ENCODE measurements at regions not wholly inside any gene's neighbourhood (a gene's known extent, or its start where the extent isn't known, plus 50 kb on each side); places are given as distances from the start of the nearest gene placed in this dataset.

DNA sequence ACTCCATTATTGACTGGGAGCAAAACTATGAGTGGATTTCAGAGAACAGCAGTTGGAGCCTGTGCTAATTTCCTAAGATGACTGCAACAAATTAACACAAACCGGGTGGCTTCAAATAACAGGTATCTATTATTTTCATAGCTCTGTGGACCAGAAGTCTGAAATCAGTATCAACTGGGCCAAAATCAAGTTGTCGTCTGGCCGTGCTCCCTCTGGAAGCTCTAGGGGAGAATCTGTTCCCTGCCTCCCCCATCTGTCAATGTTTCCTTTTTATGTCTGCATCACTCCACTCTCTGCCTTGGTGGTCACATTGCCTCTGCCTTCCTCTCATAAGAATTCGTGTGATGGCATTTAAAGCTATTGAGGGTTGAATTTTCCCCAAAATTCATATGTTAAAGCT lies 269.8 kb downstream of the TMX3 start:
- H3K4me1 ChIP-seq (ENCODE audit: control extremely low read depth in 1 of 4, control insufficient read depth in 4 of 4, insufficient read depth in 4 of 4, low read length in 3 of 4) = no peaks in the 10 kb centered on the region
- POLR2A ChIA-PET = no interaction called here
- CTCF ChIA-PET = no interaction called here
- no peaks in the 10 kb centered on the region for H3K36me3 ChIP-seq (ENCODE audit: control insufficient read depth in 4 of 4, insufficient read depth in 4 of 4, low read length in 3 of 4)
- no peaks in the 10 kb centered on the region for H3K27me3 ChIP-seq (replicated peaks in 2 of 5; ENCODE audit: control insufficient read depth in 4 of 5, insufficient read depth in 5 of 5, low read length in 4 of 5)
- H3K4me3 ChIP-seq (ENCODE audit: control insufficient read depth in 1 of 7, extremely low read depth in 1 of 7, insufficient read depth in 4 of 7, low read depth in 2 of 7, low read length in 6 of 7) = no peak overlapping the region
- H3K9me3 ChIP-seq (ENCODE audit: control extremely low read depth in 1 of 5, control insufficient read depth in 4 of 5, insufficient read depth in 2 of 5, low read depth in 1 of 5, low read length in 4 of 5) = no peaks in the 10 kb centered on the region
- WGBS (ENCODE audit: insufficient coverage) = 100% methylated on average over 3 of the region's 4 CpGs
- no peak for DNase-seq
- no peak overlapping the region for H3K27ac ChIP-seq (ENCODE audit: insufficient read depth in 1 of 2, low read depth in 1 of 2, low read length in 2 of 2, poor library complexity in 1 of 2, severe bottlenecking in 2 of 2)

DNA sequence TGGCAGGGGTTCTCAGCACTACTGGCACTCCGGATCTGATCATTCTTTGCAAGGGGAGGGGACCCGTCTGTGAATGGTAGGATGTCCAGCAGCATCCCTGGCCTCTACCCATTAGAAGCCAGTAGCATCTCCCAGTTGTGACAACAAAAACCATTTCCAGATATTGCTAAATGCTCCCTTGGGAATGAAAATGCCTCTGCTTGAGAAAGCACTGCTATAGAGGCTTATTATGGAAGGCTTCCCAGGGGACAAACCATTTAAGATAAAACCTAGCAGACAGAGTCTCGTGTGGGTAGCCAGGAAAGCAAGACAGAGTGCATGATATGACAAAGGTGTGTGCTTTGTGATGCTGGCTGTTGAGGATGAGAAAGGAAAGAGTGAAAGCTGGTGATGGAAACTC lies 273.7 kb downstream of the TMX3 start:
- Histone ChIP-seq H3K27me3 (replicated peaks in 2 of 5; ENCODE audit: control insufficient read depth in 4 of 5, insufficient read depth in 5 of 5, low read length in 4 of 5) (no peaks in the 10 kb centered on the region), H3K9me3 (ENCODE audit: control extremely low read depth in 1 of 5, control insufficient read depth in 4 of 5, insufficient read depth in 2 of 5, low read depth in 1 of 5, low read length in 4 of 5) (no peaks in the 10 kb centered on the region), H3K27ac (ENCODE audit: insufficient read depth in 1 of 2, low read depth in 1 of 2, low read length in 2 of 2, poor library complexity in 1 of 2, severe bottlenecking in 2 of 2) (no peak overlapping the region), H3K36me3 (ENCODE audit: control insufficient read depth in 4 of 4, insufficient read depth in 4 of 4, low read length in 3 of 4) (no peaks in the 10 kb centered on the region), H3K4me3 (ENCODE audit: control insufficient read depth in 1 of 7, extremely low read depth in 1 of 7, insufficient read depth in 4 of 7, low read depth in 2 of 7, low read length in 6 of 7) (no peak overlapping the region), H3K4me1 (ENCODE audit: control extremely low read depth in 1 of 4, control insufficient read depth in 4 of 4, insufficient read depth in 4 of 4, low read length in 3 of 4) (peaks cover 0 to 4% (median 0%) of the 10 kb centered on the region in 4 experiments)
- CTCF ChIA-PET = no interaction called here
- no peak for DNase-seq
- 83% methylated on average over 2 of the region's 3 CpGs for WGBS (ENCODE audit: insufficient coverage)
- POLR2A ChIA-PET = no interaction called here

DNA sequence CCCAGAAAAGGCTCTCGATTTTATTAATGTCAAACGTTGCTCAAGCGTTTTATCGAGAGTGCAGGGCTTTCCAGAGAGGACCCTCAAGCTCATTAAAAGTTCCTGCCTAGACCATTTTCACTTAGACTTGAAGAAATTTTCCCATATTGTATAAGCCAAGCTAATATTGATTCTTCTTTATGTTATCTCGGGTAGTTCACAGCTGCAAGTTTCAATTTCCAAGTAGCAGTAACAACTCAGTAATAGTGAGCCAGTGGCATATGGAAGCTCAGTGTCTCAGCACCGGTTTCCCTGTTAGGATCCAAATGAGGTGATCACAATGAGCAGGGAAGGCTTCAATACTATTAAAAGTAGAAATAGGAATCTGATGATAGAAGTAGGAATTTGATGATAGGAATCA lies 274.5 kb downstream of the TMX3 start:
- ChIA-PET CTCF (no interaction called here), POLR2A (no interaction called here)
- H3K36me3 ChIP-seq (ENCODE audit: control insufficient read depth in 4 of 4, insufficient read depth in 4 of 4, low read length in 3 of 4) = no peaks in the 10 kb centered on the region
- DNase-seq = no peak
- H3K4me1 ChIP-seq (ENCODE audit: control extremely low read depth in 1 of 4, control insufficient read depth in 4 of 4, insufficient read depth in 4 of 4, low read length in 3 of 4) = peaks cover 0 to 4% (median 0%) of the 10 kb centered on the region in 4 experiments
- no peak overlapping the region for H3K4me3 ChIP-seq (ENCODE audit: control insufficient read depth in 1 of 7, extremely low read depth in 1 of 7, insufficient read depth in 4 of 7, low read depth in 2 of 7, low read length in 6 of 7)
- no peaks in the 10 kb centered on the region for H3K27me3 ChIP-seq (replicated peaks in 2 of 5; ENCODE audit: control insufficient read depth in 4 of 5, insufficient read depth in 5 of 5, low read length in 4 of 5)
- H3K27ac ChIP-seq (ENCODE audit: insufficient read depth in 1 of 2, low read depth in 1 of 2, low read length in 2 of 2, poor library complexity in 1 of 2, severe bottlenecking in 2 of 2) = no peak overlapping the region
- WGBS (ENCODE audit: insufficient coverage) = 100% methylated on average over 3 of the region's 6 CpGs
- no peaks in the 10 kb centered on the region for H3K9me3 ChIP-seq (ENCODE audit: control extremely low read depth in 1 of 5, control insufficient read depth in 4 of 5, insufficient read depth in 2 of 5, low read depth in 1 of 5, low read length in 4 of 5)

DNA sequence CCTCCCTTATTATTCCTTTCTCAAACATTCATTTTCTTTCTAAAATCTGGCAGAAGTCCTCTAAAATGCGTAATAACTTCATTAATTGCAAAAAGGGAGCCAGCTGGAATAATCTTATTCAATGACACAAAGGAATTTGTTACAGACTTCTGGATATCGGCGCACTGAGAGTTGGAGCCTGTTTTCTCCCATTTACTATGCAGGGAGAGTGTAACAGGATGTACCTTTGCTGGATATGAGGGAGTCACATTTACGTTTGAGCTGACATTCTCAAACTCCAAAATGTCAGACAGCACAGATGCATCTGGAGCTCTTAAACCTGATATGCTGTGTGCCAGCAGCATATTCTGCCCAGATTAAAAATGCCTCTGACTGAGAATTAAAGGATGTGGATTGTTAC lies 275.3 kb downstream of the TMX3 start:
- POLR2A ChIA-PET = no interaction called here
- peaks cover 0 to 4% (median 0%) of the 10 kb centered on the region in 4 experiments for H3K4me1 ChIP-seq (ENCODE audit: control extremely low read depth in 1 of 4, control insufficient read depth in 4 of 4, insufficient read depth in 4 of 4, low read length in 3 of 4)
- DNase-seq = no peak
- no peak overlapping the region for H3K27ac ChIP-seq (ENCODE audit: insufficient read depth in 1 of 2, low read depth in 1 of 2, low read length in 2 of 2, poor library complexity in 1 of 2, severe bottlenecking in 2 of 2)
- 88% methylated on average over 4 of the region's 4 CpGs for WGBS (ENCODE audit: insufficient coverage)
- CTCF ChIA-PET = no interaction called here
- no peaks in the 10 kb centered on the region for H3K27me3 ChIP-seq (replicated peaks in 2 of 5; ENCODE audit: control insufficient read depth in 4 of 5, insufficient read depth in 5 of 5, low read length in 4 of 5)
- H3K4me3 ChIP-seq (ENCODE audit: control insufficient read depth in 1 of 7, extremely low read depth in 1 of 7, insufficient read depth in 4 of 7, low read depth in 2 of 7, low read length in 6 of 7) = no peak overlapping the region
- H3K9me3 ChIP-seq (ENCODE audit: control extremely low read depth in 1 of 5, control insufficient read depth in 4 of 5, insufficient read depth in 2 of 5, low read depth in 1 of 5, low read length in 4 of 5) = no peaks in the 10 kb centered on the region
- H3K36me3 ChIP-seq (ENCODE audit: control insufficient read depth in 4 of 4, insufficient read depth in 4 of 4, low read length in 3 of 4) = no peaks in the 10 kb centered on the region

DNA sequence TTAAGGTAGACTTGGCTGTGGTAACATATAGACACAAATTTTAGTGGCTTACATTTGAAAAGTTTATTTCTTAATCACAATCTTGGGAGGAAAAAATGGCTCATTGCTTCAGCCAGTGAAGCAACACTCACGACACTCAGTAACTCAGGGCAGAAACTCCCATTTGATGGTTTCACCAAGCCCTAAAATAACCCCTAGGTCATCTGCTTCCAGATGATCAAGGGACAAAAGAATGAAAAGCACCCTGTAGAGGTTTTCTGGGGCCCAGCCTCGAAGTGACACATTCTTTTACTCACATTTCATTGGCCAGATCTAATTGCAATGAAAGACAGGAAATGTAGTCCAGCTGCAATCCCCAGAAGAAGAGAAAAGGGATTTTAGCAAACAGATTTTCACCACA lies 275.9 kb downstream of the TMX3 start:
- peaks cover 0 to 4% (median 0%) of the 10 kb centered on the region in 4 experiments for H3K4me1 ChIP-seq (ENCODE audit: control extremely low read depth in 1 of 4, control insufficient read depth in 4 of 4, insufficient read depth in 4 of 4, low read length in 3 of 4)
- WGBS (ENCODE audit: insufficient coverage) = 100% methylated on average over 1 of the region's 2 CpGs
- no peaks in the 10 kb centered on the region for H3K27me3 ChIP-seq (replicated peaks in 2 of 5; ENCODE audit: control insufficient read depth in 4 of 5, insufficient read depth in 5 of 5, low read length in 4 of 5)
- POLR2A ChIA-PET = no interaction called here
- no peaks in the 10 kb centered on the region for H3K36me3 ChIP-seq (ENCODE audit: control insufficient read depth in 4 of 4, insufficient read depth in 4 of 4, low read length in 3 of 4)
- H3K27ac ChIP-seq (ENCODE audit: insufficient read depth in 1 of 2, low read depth in 1 of 2, low read length in 2 of 2, poor library complexity in 1 of 2, severe bottlenecking in 2 of 2) = no peak overlapping the region
- DNase-seq = no peak
- no peak overlapping the region for H3K4me3 ChIP-seq (ENCODE audit: control insufficient read depth in 1 of 7, extremely low read depth in 1 of 7, insufficient read depth in 4 of 7, low read depth in 2 of 7, low read length in 6 of 7)
- no peaks in the 10 kb centered on the region for H3K9me3 ChIP-seq (ENCODE audit: control extremely low read depth in 1 of 5, control insufficient read depth in 4 of 5, insufficient read depth in 2 of 5, low read depth in 1 of 5, low read length in 4 of 5)
- CTCF ChIA-PET = no interaction called here

DNA sequence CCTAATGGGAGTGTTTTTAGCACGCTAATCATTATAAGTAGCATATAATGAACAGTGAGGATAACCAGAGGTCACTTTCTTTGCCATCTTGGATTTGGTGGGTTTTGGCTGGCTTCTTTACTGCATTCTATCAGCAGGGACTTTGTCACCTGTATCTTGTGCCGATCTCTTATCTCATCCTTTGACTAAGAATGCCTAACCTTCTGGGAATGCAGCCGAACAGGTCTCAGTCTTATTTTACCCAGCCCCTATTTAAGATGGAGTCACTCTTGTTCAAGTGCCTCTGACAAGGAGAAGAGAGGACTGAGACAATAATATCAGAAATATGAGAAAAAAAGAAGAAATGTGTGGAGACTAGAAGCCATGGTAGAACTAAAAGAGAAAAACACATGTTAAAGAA lies 276.4 kb downstream of the TMX3 start:
- H3K9me3 ChIP-seq (ENCODE audit: control extremely low read depth in 1 of 5, control insufficient read depth in 4 of 5, insufficient read depth in 2 of 5, low read depth in 1 of 5, low read length in 4 of 5) = no peaks in the 10 kb centered on the region
- CTCF ChIA-PET = no interaction called here
- peaks cover 0 to 4% (median 0%) of the 10 kb centered on the region in 4 experiments for H3K4me1 ChIP-seq (ENCODE audit: control extremely low read depth in 1 of 4, control insufficient read depth in 4 of 4, insufficient read depth in 4 of 4, low read length in 3 of 4)
- no peak overlapping the region for H3K27ac ChIP-seq (ENCODE audit: insufficient read depth in 1 of 2, low read depth in 1 of 2, low read length in 2 of 2, poor library complexity in 1 of 2, severe bottlenecking in 2 of 2)
- POLR2A ChIA-PET = no interaction called here
- H3K27me3 ChIP-seq (replicated peaks in 2 of 5; ENCODE audit: control insufficient read depth in 4 of 5, insufficient read depth in 5 of 5, low read length in 4 of 5) = no peaks in the 10 kb centered on the region
- H3K36me3 ChIP-seq (ENCODE audit: control insufficient read depth in 4 of 4, insufficient read depth in 4 of 4, low read length in 3 of 4) = no peaks in the 10 kb centered on the region
- WGBS (ENCODE audit: insufficient coverage) = 80% methylated on average over 1 of the region's 3 CpGs
- H3K4me3 ChIP-seq (ENCODE audit: control insufficient read depth in 1 of 7, extremely low read depth in 1 of 7, insufficient read depth in 4 of 7, low read depth in 2 of 7, low read length in 6 of 7) = no peak overlapping the region
- DNase-seq = no peak

DNA sequence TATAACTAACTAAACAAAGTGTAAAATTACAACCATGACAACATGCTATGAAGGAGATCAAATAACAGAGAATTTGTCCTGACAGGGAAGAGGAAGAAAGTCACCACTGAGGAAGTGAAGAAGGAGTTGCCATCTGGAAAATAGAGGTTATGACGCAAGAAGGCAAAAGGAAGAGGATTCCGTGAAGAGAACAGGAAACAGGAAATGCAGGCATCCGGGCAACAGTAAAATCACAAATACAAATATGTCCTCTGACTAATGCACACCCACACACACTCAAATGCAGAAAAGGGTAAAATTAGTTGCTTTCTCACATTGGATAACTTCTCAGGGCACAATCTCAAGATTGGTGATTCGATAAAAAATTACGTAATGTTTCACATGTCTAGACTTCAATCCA lies 278.4 kb downstream of the TMX3 start:
- no peaks in the 10 kb centered on the region for H3K27me3 ChIP-seq (replicated peaks in 2 of 5; ENCODE audit: control insufficient read depth in 4 of 5, insufficient read depth in 5 of 5, low read length in 4 of 5)
- no peak for DNase-seq
- ChIA-PET POLR2A (no interaction called here), CTCF (no interaction called here)
- H3K4me3 ChIP-seq (ENCODE audit: control insufficient read depth in 1 of 7, extremely low read depth in 1 of 7, insufficient read depth in 4 of 7, low read depth in 2 of 7, low read length in 6 of 7) = no peak overlapping the region
- no peaks in the 10 kb centered on the region for H3K9me3 ChIP-seq (ENCODE audit: control extremely low read depth in 1 of 5, control insufficient read depth in 4 of 5, insufficient read depth in 2 of 5, low read depth in 1 of 5, low read length in 4 of 5)
- H3K36me3 ChIP-seq (ENCODE audit: control insufficient read depth in 4 of 4, insufficient read depth in 4 of 4, low read length in 3 of 4) = no peaks in the 10 kb centered on the region
- WGBS (ENCODE audit: insufficient coverage) = no CpG with 5 or more reads among the region's 5 CpGs
- H3K4me1 ChIP-seq (ENCODE audit: control extremely low read depth in 1 of 4, control insufficient read depth in 4 of 4, insufficient read depth in 4 of 4, low read length in 3 of 4) = peaks cover 0 to 4% (median 0%) of the 10 kb centered on the region in 4 experiments
- no peak overlapping the region for H3K27ac ChIP-seq (ENCODE audit: insufficient read depth in 1 of 2, low read depth in 1 of 2, low read length in 2 of 2, poor library complexity in 1 of 2, severe bottlenecking in 2 of 2)
